CD14-positive monocyte (primary cell): ENCODE measurements at regions not wholly inside any gene's neighbourhood (a gene's known extent, or its start where the extent isn't known, plus 50 kb on each side); places are given as distances from the start of the nearest gene placed in this dataset.

ENCODE experiments used
- DNase-seq, 3 donors: peaks; one replicate each; pipeline ENCODE4 v3.0.0-alpha.2; 2011 to 2022
- H2AFZ ChIP-seq: 2 replicates; pipeline ENCODE4 v1.6.0; 2012; ENCODE audit warnings: mild to moderate bottlenecking, low read depth, low read length, inconsistent platforms; ENCODE audit not compliant: insufficient read depth, poor library complexity, severe bottlenecking
- H3K27ac ChIP-seq, 2 donors: 1 replicate in 1 of 2; 2 replicates in 1 of 2; pipeline ENCODE4 v1.5.1; 2012 to 2013; ENCODE audit warnings: low read length in 2 of 2, control low read depth in 1 of 2, inconsistent platforms in 1 of 2, low read depth in 1 of 2, mild to moderate bottlenecking in 1 of 2
- H3K27me3 ChIP-seq, 2 donors: one replicate each; pipeline versions ENCODE4 v1.6.0 to v1.6.1; 2011 to 2013; ENCODE audit warnings: low read length in 2 of 2; ENCODE audit not compliant: control insufficient read depth in 2 of 2, insufficient read depth in 2 of 2
- H3K36me3 ChIP-seq, 2 donors: replicated peaks in 1 of 2; 1 replicate in 1 of 2; 2 replicates in 1 of 2; pipeline versions ENCODE4 v1.5.1 to v1.6.1; 2012 to 2013; ENCODE audit warnings: low read length in 2 of 2, control low read depth in 1 of 2, inconsistent platforms in 1 of 2, mild to moderate bottlenecking in 1 of 2; ENCODE audit not compliant: insufficient read depth in 2 of 2, control insufficient read depth in 1 of 2
- H3K4me1 ChIP-seq, 2 donors: 1 replicate in 1 of 2; 2 replicates in 1 of 2; pipeline versions ENCODE4 v1.5.1 to v1.6.1; 2012 to 2013; ENCODE audit warnings: low read length in 2 of 2, control low read depth in 1 of 2, inconsistent platforms in 1 of 2, mild to moderate bottlenecking in 1 of 2, moderate library complexity in 1 of 2; ENCODE audit not compliant: insufficient read depth in 2 of 2, control insufficient read depth in 1 of 2
- H3K4me2 ChIP-seq: replicated peaks from 2 replicates; pipeline ENCODE3; 2012; ENCODE audit warnings: low read length, moderate library complexity, mild to moderate bottlenecking; ENCODE audit not compliant: poor library complexity, severe bottlenecking; ENCODE audit errors: extremely low read depth
- H3K4me3 ChIP-seq, 3 experiments: fragments of 200-600 bp in 1 of 3; sonication (generic) in 1 of 3; replicated peaks in 1 of 3; 1 replicate in 2 of 3; 2 replicates in 1 of 3; pipeline ENCODE4 v1.5.1; 2011 to 2013; ENCODE audit warnings: low read length in 3 of 3, mild to moderate bottlenecking in 3 of 3, control low read depth in 2 of 3, low read depth in 2 of 3, inconsistent platforms in 1 of 3, moderate library complexity in 1 of 3
- H3K79me2 ChIP-seq: 2 replicates; pipeline ENCODE4 v1.6.0; 2012; ENCODE audit warnings: mild to moderate bottlenecking, control low read depth, inconsistent platforms, low read length, moderate library complexity; ENCODE audit not compliant: insufficient read depth
- H3K9ac ChIP-seq: 2 replicates; pipeline ENCODE4 v1.6.0; 2017; ENCODE audit warnings: low read length, mild to moderate bottlenecking; ENCODE audit not compliant: insufficient read depth, poor library complexity, severe bottlenecking
- H3K9me3 ChIP-seq, 2 donors: replicated peaks in 1 of 2; 1 replicate in 1 of 2; 2 replicates in 1 of 2; pipeline versions ENCODE4 v1.5.1 to v1.6.1; 2012 to 2013; ENCODE audit warnings: low read length in 2 of 2, control low read depth in 1 of 2; ENCODE audit not compliant: control insufficient read depth in 1 of 2, insufficient read depth in 1 of 2
- H4K20me1 ChIP-seq: 2 replicates; pipeline ENCODE4 v1.6.0; 2012; ENCODE audit warnings: mild to moderate bottlenecking, low read length, control low read depth, moderate library complexity; ENCODE audit not compliant: insufficient read depth
- H3K27ac Mint-ChIP-seq, 7 donors: one replicate each; pipeline ENCODE4 v1.8.0; 2020; ENCODE audit warnings: mild to moderate bottlenecking in 7 of 7, mixed read lengths in 7 of 7, moderate library complexity in 6 of 7, inconsistent platforms in 2 of 7
- H3K27me3 Mint-ChIP-seq, 3 donors: one replicate each; pipeline ENCODE4 v1.8.0; 2021 to 2022; ENCODE audit warnings: low read depth in 3 of 3, mild to moderate bottlenecking in 3 of 3, mixed read lengths in 3 of 3, moderate library complexity in 3 of 3, inconsistent platforms in 1 of 3
- H3K36me3 Mint-ChIP-seq, 2 donors: one replicate each; pipeline ENCODE4 v1.8.0; 2020; ENCODE audit warnings: mixed read lengths in 2 of 2, inconsistent platforms in 1 of 2, mild to moderate bottlenecking in 1 of 2
- H3K4me1 Mint-ChIP-seq: one replicate; pipeline ENCODE4 v1.8.0; 2020; ENCODE audit warnings: mild to moderate bottlenecking, mixed read lengths
- H3K4me3 Mint-ChIP-seq, 2 donors: one replicate each; pipeline ENCODE4 v1.8.0; 2020; ENCODE audit warnings: mild to moderate bottlenecking in 2 of 2, mixed read lengths in 2 of 2, moderate library complexity in 1 of 2
- H3K9me3 Mint-ChIP-seq, 7 donors: one replicate each; pipeline ENCODE4 v1.8.0; 2020 to 2022; ENCODE audit warnings: mixed read lengths in 7 of 7, mild to moderate bottlenecking in 6 of 7, moderate library complexity in 6 of 7, inconsistent platforms in 2 of 7
- WGBS: methylation state at CpG from one replicate; pipeline ENCODE4 v1.1.5; 2013; ENCODE audit warnings: missing lambda C conversion rate; ENCODE audit not compliant: insufficient coverage; 5-methylcytosine and 5-hydroxymethylcytosine counted together
- intact Hi-C, 2 donors: fragments of 100-400 bp; cut with micrococcal nuclease; formaldehyde crosslinking; loops; one replicate each; pipeline versions ENCODE4 v1.15.0 to v1.15.1; 2023
- TF ChIP-seq, protein P1 (sequence below): fragments of 200-600 bp; IDR thresholded peaks from one replicate; pipeline ENCODE4 v1.8.0; 2022; ENCODE audit warnings: antibody characterized with exemption, mild to moderate bottlenecking

DNA sequence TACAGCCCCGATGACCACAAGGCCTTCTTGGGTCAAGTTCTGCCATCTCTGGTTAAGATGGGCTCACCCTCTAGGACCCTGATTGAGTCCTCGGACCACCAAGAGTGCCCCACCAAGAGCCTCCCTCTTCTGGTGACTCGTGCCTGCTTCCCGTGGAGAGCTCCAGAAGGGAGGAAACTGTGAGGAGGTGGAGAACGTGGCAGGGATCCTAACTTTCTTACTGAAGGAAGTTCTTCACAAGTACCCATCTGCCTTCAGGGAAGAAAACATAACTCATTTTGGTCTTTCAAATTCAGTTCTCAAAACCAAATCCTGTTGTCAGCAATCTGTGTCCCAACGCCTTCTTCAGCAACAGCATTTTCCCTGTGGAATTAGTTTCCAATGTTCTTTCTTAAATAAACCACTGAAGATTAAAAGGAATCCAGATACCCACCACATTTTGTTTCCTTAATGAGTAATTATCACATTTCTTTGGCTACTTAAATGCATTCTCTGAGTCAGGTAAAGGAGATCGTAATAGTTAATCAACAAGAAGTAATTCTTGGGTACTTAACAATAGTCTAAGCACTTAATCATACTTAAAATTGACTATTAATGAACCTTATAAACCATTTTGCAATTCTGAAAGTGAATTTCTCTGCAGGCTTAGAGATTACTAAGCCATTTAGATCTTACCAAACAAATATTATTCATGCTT is 185.8 kb upstream of the SGK1 start:
- no peaks in the 10 kb centered on the region for H3K36me3 ChIP-seq
- H4K20me1 ChIP-seq = no peaks in the 10 kb centered on the region
- Mint-ChIP-seq H3K27ac (no peak overlapping the region), H3K9me3 (no peaks in the 10 kb centered on the region), H3K4me3 (no peak overlapping the region), H3K27me3 (peaks cover 0 to 3% (median 3%) of the 10 kb centered on the region in 3 donors), H3K36me3 (no peaks in the 10 kb centered on the region), H3K4me1 (peaks cover 6% of the 10 kb centered on the region)
- no peaks in the 10 kb centered on the region for H3K9me3 ChIP-seq
- no peak overlapping the region for H3K4me3 ChIP-seq
- no peak for DNase-seq
- H3K79me2 ChIP-seq = no peaks in the 10 kb centered on the region
- H3K4me2 ChIP-seq = no peak overlapping the region
- H3K27me3 ChIP-seq = no peaks in the 10 kb centered on the region
- no peak overlapping the region for H3K9ac ChIP-seq
- TF ChIP-seq, protein P1, sequence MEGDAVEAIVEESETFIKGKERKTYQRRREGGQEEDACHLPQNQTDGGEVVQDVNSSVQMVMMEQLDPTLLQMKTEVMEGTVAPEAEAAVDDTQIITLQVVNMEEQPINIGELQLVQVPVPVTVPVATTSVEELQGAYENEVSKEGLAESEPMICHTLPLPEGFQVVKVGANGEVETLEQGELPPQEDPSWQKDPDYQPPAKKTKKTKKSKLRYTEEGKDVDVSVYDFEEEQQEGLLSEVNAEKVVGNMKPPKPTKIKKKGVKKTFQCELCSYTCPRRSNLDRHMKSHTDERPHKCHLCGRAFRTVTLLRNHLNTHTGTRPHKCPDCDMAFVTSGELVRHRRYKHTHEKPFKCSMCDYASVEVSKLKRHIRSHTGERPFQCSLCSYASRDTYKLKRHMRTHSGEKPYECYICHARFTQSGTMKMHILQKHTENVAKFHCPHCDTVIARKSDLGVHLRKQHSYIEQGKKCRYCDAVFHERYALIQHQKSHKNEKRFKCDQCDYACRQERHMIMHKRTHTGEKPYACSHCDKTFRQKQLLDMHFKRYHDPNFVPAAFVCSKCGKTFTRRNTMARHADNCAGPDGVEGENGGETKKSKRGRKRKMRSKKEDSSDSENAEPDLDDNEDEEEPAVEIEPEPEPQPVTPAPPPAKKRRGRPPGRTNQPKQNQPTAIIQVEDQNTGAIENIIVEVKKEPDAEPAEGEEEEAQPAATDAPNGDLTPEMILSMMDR = no peak
- no peak overlapping the region for H2AFZ ChIP-seq
- intact Hi-C loops = no loop called here
- H3K4me1 ChIP-seq = peaks cover 5 to 7% of the 10 kb centered on the region in 2 donors
- 86% methylated on average over 3 of the region's 7 CpGs for WGBS
- no peak overlapping the region for H3K27ac ChIP-seq

- H3K79me2 ChIP-seq = no peaks in the 10 kb centered on the region
- H2AFZ ChIP-seq = peak overlapping the region; percentile 67
- no peaks in the 10 kb centered on the region for H4K20me1 ChIP-seq
- Mint-ChIP-seq H3K36me3 (no peaks in the 10 kb centered on the region), H3K27ac (no peak overlapping the region), H3K27me3 (peaks cover 0 to 5% (median 3%) of the 10 kb centered on the region in 3 donors), H3K4me3 (no peak overlapping the region), H3K4me1 (peaks cover 8% of the 10 kb centered on the region), H3K9me3 (no peaks in the 10 kb centered on the region)
- TF ChIP-seq, protein P1 = no peak
- peaks cover 5 to 7% of the 10 kb centered on the region in 2 donors for H3K4me1 ChIP-seq
- intact Hi-C loops = no loop called here
- no peak for DNase-seq
- H3K4me2 ChIP-seq = no peak overlapping the region
- H3K27me3 ChIP-seq = no peaks in the 10 kb centered on the region
- 96% methylated on average over 11 of the region's 12 CpGs for WGBS
- H3K9ac ChIP-seq = no peak overlapping the region
- H3K36me3 ChIP-seq = no peaks in the 10 kb centered on the region
- no peak overlapping the region for H3K4me3 ChIP-seq
- H3K9me3 ChIP-seq = no peaks in the 10 kb centered on the region
- no peak overlapping the region for H3K27ac ChIP-seq
These were observed 185.0 kb upstream of the SGK1 start for GRCh38 chr6:134502614-134503549.
